Common myeloid progenitor, CD34-positive (primary cell): ENCODE measurements at regions not wholly inside any gene's neighbourhood (a gene's known extent, or its start where the extent isn't known, plus 50 kb on each side); places are given as distances from the start of the nearest gene placed in this dataset.

Experiments used
- CTCF ChIA-PET: fragments of 350-600 bp; sonication (Branson Sonifier 250); formaldehyde crosslinking; loops from one replicate; lab custom pipeline; 2021; ENCODE audit warnings: antibody characterized with exemption; lab: Charles Lee
- POLR2A ChIA-PET: fragments of 350-600 bp; sonication (Branson Sonifier 250); formaldehyde crosslinking; loops from one replicate; lab custom pipeline; 2021; ENCODE audit warnings: antibody characterized with exemption; lab: Charles Lee
- DNase-seq, 3 donors: peaks; one replicate each; pipeline versions ENCODE4 v3.0.0 to v3.0.0-alpha.2; 2013
- H3K27ac ChIP-seq, 2 experiments: 1 replicate in 1 of 2; 2 replicates in 1 of 2; pipeline ENCODE4 v1.7.0; 2013; ENCODE audit warnings: inconsistent platforms in 2 of 2, low read length in 2 of 2, mild to moderate bottlenecking in 2 of 2, low read depth in 1 of 2, moderate library complexity in 1 of 2; ENCODE audit not compliant: severe bottlenecking in 2 of 2, insufficient read depth in 1 of 2, poor library complexity in 1 of 2
- H3K27me3 ChIP-seq, 5 experiments: replicated peaks in 2 of 5; 1 replicate in 3 of 5; 2 replicates in 2 of 5; pipeline versions ENCODE4 v1.6.1 to v1.7.0; 2013; ENCODE audit warnings: low read length in 4 of 5, mild to moderate bottlenecking in 2 of 5, moderate library complexity in 2 of 5, inconsistent platforms in 1 of 5; ENCODE audit not compliant: insufficient read depth in 5 of 5, control insufficient read depth in 4 of 5
- H3K36me3 ChIP-seq, 4 experiments: 1 replicate in 2 of 4; 2 replicates in 2 of 4; pipeline versions ENCODE4 v1.6.1 to v1.7.0; 2013; ENCODE audit warnings: low read length in 3 of 4, control low read depth in 1 of 4, mild to moderate bottlenecking in 1 of 4; ENCODE audit not compliant: control insufficient read depth in 4 of 4, insufficient read depth in 4 of 4
- H3K4me1 ChIP-seq, 4 experiments: 1 replicate in 3 of 4; 2 replicates in 1 of 4; pipeline versions ENCODE4 v1.6.1 to v1.7.1; 2013; ENCODE audit warnings: low read length in 3 of 4, mild to moderate bottlenecking in 3 of 4, control low read depth in 1 of 4, inconsistent platforms in 1 of 4, moderate library complexity in 1 of 4; ENCODE audit not compliant: control insufficient read depth in 4 of 4, insufficient read depth in 4 of 4; ENCODE audit errors: control extremely low read depth in 1 of 4
- H3K4me3 ChIP-seq, 7 experiments: 1 replicate in 4 of 7; 2 replicates in 3 of 7; pipeline versions ENCODE4 v1.5.1 to v1.7.0; 2013; ENCODE audit warnings: mild to moderate bottlenecking in 7 of 7, low read length in 6 of 7, moderate library complexity in 6 of 7, inconsistent platforms in 2 of 7, low read depth in 2 of 7, control low read depth in 1 of 7; ENCODE audit not compliant: insufficient read depth in 4 of 7, control insufficient read depth in 1 of 7; ENCODE audit errors: extremely low read depth in 1 of 7
- H3K9me3 ChIP-seq, 5 experiments: 1 replicate in 4 of 5; 2 replicates in 1 of 5; pipeline versions ENCODE4 v1.6.1 to v1.7.1; 2013; ENCODE audit warnings: low read length in 4 of 5, mild to moderate bottlenecking in 2 of 5, inconsistent platforms in 1 of 5, low read depth in 1 of 5, moderate library complexity in 1 of 5; ENCODE audit not compliant: control insufficient read depth in 4 of 5, insufficient read depth in 2 of 5; ENCODE audit errors: control extremely low read depth in 1 of 5
- WGBS: methylation state at CpG from one replicate; pipeline ENCODE4 v1.1.5; 2013; ENCODE audit not compliant: insufficient coverage; 5-methylcytosine and 5-hydroxymethylcytosine counted together

- CTCF ChIA-PET: interaction anchor here (0.6 kb wide), 1 partner anchor 19 kb away, joined by 3 read pairs; no protein-coding TSS in a partner anchor
- DNase-seq: no peak
- Histone ChIP-seq H3K27ac (no peak overlapping the region), H3K4me1 (peaks cover 2 to 26% (median 8%) of the 10 kb centered on the region in 4 experiments), H3K9me3 (peaks cover 0 to 7% (median 0%) of the 10 kb centered on the region in 5 experiments), H3K4me3 (no peak overlapping the region), H3K36me3 (no peaks in the 10 kb centered on the region), H3K27me3 (no peaks in the 10 kb centered on the region)
- WGBS: 94% methylated on average over 5 of the region's 5 CpGs
- POLR2A ChIA-PET: no interaction called here
These were observed 521.8 kb upstream of the TCF4 start for GRCh38 chr18:56109757-56110156.

GRCh38 chr18:56108478-56109367, 520.7 kb upstream of the TCF4 start:
- no peak overlapping the region for H3K27ac ChIP-seq
- ChIA-PET POLR2A (no interaction called here), CTCF (interaction anchor here (1.3 kb wide), 1 partner anchor 13 kb away, joined by 4 read pairs; no protein-coding TSS in a partner anchor)
- no peaks in the 10 kb centered on the region for H3K27me3 ChIP-seq
- peaks cover 0 to 15% (median 0%) of the 10 kb centered on the region in 5 experiments for H3K9me3 ChIP-seq
- DNase-seq: no peak
- 80% methylated on average over 1 of the region's 4 CpGs for WGBS
- no peaks in the 10 kb centered on the region for H3K36me3 ChIP-seq
- H3K4me1 ChIP-seq: peaks cover 0 to 25% (median 6%) of the 10 kb centered on the region in 4 experiments
- no peak overlapping the region for H3K4me3 ChIP-seq

- Histone ChIP-seq H3K27me3 (no peaks in the 10 kb centered on the region), H3K9me3 (peaks cover 0 to 16% (median 0%) of the 10 kb centered on the region in 5 experiments), H3K4me1 (peaks cover 0 to 17% (median 4%) of the 10 kb centered on the region in 4 experiments), H3K4me3 (no peak overlapping the region), H3K27ac (no peak overlapping the region), H3K36me3 (no peaks in the 10 kb centered on the region)
- no peak for DNase-seq
- POLR2A ChIA-PET: no interaction called here
- 96% methylated on average over 4 of the region's 5 CpGs for WGBS
- CTCF ChIA-PET: interaction anchor here (1.3 kb wide), 1 partner anchor 12 kb away, joined by 4 read pairs; no protein-coding TSS in a partner anchor
These were observed 520.0 kb upstream of the TCF4 start for GRCh38 chr18:56107821-56108477.

- H3K27ac ChIP-seq: no peak overlapping the region
- POLR2A ChIA-PET: no interaction called here
- H3K36me3 ChIP-seq: no peaks in the 10 kb centered on the region
- WGBS: 100% methylated on average over 2 of the region's 6 CpGs
- no peak overlapping the region for H3K4me3 ChIP-seq
- no peaks in the 10 kb centered on the region for H3K4me1 ChIP-seq
- peaks cover 0 to 12% (median 0%) of the 10 kb centered on the region in 5 experiments for H3K9me3 ChIP-seq
- no peak for DNase-seq
- CTCF ChIA-PET: no interaction called here
- H3K27me3 ChIP-seq: no peaks in the 10 kb centered on the region
These were observed 512.2 kb upstream of the TCF4 start for GRCh38 chr18:56100090-56100722.

GRCh38 chr18:56097621-56098020, 509.6 kb upstream of the TCF4 start:
- ChIA-PET POLR2A (no interaction called here), CTCF (no interaction called here)
- WGBS: no CpG with 5 or more reads among the region's 5 CpGs
- H3K4me3 ChIP-seq: no peak overlapping the region
- no peaks in the 10 kb centered on the region for H3K36me3 ChIP-seq
- no peaks in the 10 kb centered on the region for H3K27me3 ChIP-seq
- H3K4me1 ChIP-seq: no peaks in the 10 kb centered on the region
- no peak overlapping the region for H3K27ac ChIP-seq
- no peak for DNase-seq
- no peaks in the 10 kb centered on the region for H3K9me3 ChIP-seq

DNA sequence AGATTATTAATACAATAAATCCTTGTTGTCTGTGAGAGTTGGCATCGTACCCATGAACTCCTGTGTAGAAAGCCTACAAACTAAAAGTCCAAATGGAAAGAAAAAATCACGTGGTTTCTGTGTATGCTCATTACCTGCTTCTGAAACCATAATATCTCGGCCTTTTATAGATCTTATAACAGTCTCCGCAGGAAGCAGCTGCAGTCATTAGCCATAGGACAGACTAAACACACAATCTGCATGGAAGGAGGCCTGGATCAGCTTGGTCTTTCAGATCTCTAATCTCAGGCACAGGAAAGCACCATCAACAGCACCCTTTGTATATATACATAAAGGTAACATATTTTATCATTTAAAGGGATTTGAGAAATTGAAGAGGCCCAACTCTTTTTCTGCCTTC, 508.9 kb upstream of the TCF4 start:
- no peak for DNase-seq
- Histone ChIP-seq H3K36me3 (no peaks in the 10 kb centered on the region), H3K9me3 (no peaks in the 10 kb centered on the region), H3K27me3 (no peaks in the 10 kb centered on the region), H3K27ac (no peak overlapping the region), H3K4me1 (no peaks in the 10 kb centered on the region), H3K4me3 (no peak overlapping the region)
- WGBS: 95% methylated on average over 4 of the region's 4 CpGs
- POLR2A ChIA-PET: no interaction called here
- CTCF ChIA-PET: no interaction called here
